ENCODE measurements at regions not wholly inside any gene's neighbourhood (a gene's known extent, or its start where the extent isn't known, plus 50 kb on each side); places are given as distances from the start of the nearest gene placed in this dataset.

- POLR2A ChIA-PET, result no interaction called here
- H3K9me3 ChIP-seq (ENCODE audit: control insufficient read depth, insufficient read depth, low read depth, low read length), result no peaks in the 10 kb centered on the region
- no peak overlapping the region for H3K27ac ChIP-seq (ENCODE audit: extremely low read depth, low read depth, low read length)
- no peaks in the 10 kb centered on the region for H3K36me3 ChIP-seq (ENCODE audit: control insufficient read depth in 2 of 2, insufficient read depth in 1 of 2, low read length in 2 of 2)
- no peak overlapping the region for H3K4me3 ChIP-seq (ENCODE audit: low read depth, low read length)
- TF ChIP-seq REST (tag by site-specific recombination; IDR thresholded peaks at IDR 0.05) (no peak), ZNF211 (tag by site-specific recombination; IDR thresholded peaks at IDR 0.05; ENCODE audit: low read depth) (no peak), ZNF580 (tag by site-specific recombination; IDR thresholded peaks at IDR 0.05) (no peak), ZNF23 (tag by site-specific recombination; IDR thresholded peaks at IDR 0.05; ENCODE audit: borderline replicate concordance) (no peak), ZNF785 (tag by site-specific recombination; IDR thresholded peaks at IDR 0.05) (no peak), ZNF280C (tag by site-specific recombination; IDR thresholded peaks at IDR 0.05) (no peak), ZNF843 (tag by site-specific recombination; IDR thresholded peaks at IDR 0.05) (no peak), ZNF658 (tag by site-specific recombination; IDR thresholded peaks at IDR 0.05) (no peak), ZBTB7A (tag by site-specific recombination; IDR thresholded peaks at IDR 0.05; ENCODE audit: low read depth) (no peak), ZNF274 (IDR thresholded peaks at IDR 0.05; ENCODE audit: low read length) (no peak), ZNF274 (tag by site-specific recombination; IDR thresholded peaks at IDR 0.05; ENCODE audit: borderline replicate concordance) (no peak), ZNF677 (tag by site-specific recombination; IDR thresholded peaks at IDR 0.05) (no peak), ZSCAN5A (tag by site-specific recombination; IDR thresholded peaks at IDR 0.05) (no peak)
- CTCF ChIA-PET, result no interaction called here
- H3K4me1 ChIP-seq (ENCODE audit: control insufficient read depth, insufficient read depth, low read length), result no peaks in the 10 kb centered on the region
These were observed 816.1 kb upstream of the IGFBP7 start for GRCh38 chr4:57926311-57926710.

- CTCF ChIA-PET, result no interaction called here
These were observed 814.8 kb upstream of the IGFBP7 start for GRCh38 chr4:57924951-57925350.

More at GRCh38 chr4:57924951-57925350, 814.8 kb upstream of the IGFBP7 start:
- H3K36me3 ChIP-seq (ENCODE audit: control insufficient read depth in 2 of 2, insufficient read depth in 1 of 2, low read length in 2 of 2), result no peaks in the 10 kb centered on the region
- H3K27ac ChIP-seq (ENCODE audit: extremely low read depth, low read depth, low read length), result no peak overlapping the region
- H3K4me3 ChIP-seq (ENCODE audit: low read depth, low read length), result no peak overlapping the region
- POLR2A ChIA-PET, result no interaction called here
- H3K9me3 ChIP-seq (ENCODE audit: control insufficient read depth, insufficient read depth, low read depth, low read length), result no peaks in the 10 kb centered on the region
- H3K4me1 ChIP-seq (ENCODE audit: control insufficient read depth, insufficient read depth, low read length), result no peaks in the 10 kb centered on the region
- no peak for TF ChIP-seq ZBTB10 (tag by site-specific recombination; IDR thresholded peaks at IDR 0.05)
